Liver (tissue), 3 donors: ENCODE measurements at regions not wholly inside any gene's neighbourhood (a gene's known extent, or its start where the extent isn't known, plus 50 kb on each side); places are given as distances from the start of the nearest gene placed in this dataset.

Experiments
- TAF1 ChIP-seq: conservative IDR thresholded peaks from 2 replicates; pipeline ENCODE4 v1.6.1; 2016; ENCODE audit warnings: antibody characterized with exemption, mild to moderate bottlenecking
- TF ChIP-seq, protein P1 (sequence below): fragments of 150-350 bp; IDR thresholded peaks from 2 replicates; pipeline ENCODE4 v1.5.1; 2017; ENCODE audit warnings: improper control_type of control experiment, low read depth, low read length; ENCODE audit not compliant: missing input control
- TF ChIP-seq, protein P2 (sequence below): IDR thresholded peaks from 2 replicates; pipeline ENCODE4 v1.6.1; 2016; ENCODE audit warnings: antibody characterized with exemption, mild to moderate bottlenecking
- donor health status: healthy.
- donor health status: healthy.

DNA sequence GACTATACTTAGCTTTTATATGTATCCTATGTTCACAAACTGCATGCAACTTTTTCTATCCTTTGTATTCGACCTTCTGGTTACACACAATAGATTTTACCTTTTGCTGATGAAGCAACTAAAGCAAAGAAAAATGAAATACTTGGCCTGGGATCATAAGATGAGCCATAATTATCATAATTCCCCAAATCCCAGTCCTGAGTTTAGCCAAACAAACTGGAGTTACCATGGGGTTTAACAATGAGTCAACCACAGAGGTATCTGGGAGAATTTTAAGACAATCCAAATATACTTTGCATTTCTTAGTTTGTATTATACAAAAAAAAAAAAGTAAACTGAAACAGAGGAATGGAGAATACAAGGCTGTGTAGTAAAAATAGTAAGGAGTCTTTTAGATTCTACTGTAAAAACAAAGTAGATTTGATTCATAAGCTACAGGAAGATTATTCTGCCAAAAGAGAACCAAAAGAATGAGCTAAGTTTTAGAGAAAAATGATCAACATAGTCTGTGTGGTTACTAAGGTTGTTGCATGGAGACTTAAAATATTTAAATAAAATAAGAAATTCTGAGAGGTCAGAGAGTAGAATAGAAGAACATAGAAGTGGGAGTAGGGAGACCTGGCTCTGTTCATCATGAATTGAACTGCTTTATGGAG lies 60.4 kb upstream of the GORAB start:
- TF ChIP-seq, protein P1, sequence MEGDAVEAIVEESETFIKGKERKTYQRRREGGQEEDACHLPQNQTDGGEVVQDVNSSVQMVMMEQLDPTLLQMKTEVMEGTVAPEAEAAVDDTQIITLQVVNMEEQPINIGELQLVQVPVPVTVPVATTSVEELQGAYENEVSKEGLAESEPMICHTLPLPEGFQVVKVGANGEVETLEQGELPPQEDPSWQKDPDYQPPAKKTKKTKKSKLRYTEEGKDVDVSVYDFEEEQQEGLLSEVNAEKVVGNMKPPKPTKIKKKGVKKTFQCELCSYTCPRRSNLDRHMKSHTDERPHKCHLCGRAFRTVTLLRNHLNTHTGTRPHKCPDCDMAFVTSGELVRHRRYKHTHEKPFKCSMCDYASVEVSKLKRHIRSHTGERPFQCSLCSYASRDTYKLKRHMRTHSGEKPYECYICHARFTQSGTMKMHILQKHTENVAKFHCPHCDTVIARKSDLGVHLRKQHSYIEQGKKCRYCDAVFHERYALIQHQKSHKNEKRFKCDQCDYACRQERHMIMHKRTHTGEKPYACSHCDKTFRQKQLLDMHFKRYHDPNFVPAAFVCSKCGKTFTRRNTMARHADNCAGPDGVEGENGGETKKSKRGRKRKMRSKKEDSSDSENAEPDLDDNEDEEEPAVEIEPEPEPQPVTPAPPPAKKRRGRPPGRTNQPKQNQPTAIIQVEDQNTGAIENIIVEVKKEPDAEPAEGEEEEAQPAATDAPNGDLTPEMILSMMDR = no peak
- TF ChIP-seq TAF1 = no peak
- TF ChIP-seq, protein P2, sequence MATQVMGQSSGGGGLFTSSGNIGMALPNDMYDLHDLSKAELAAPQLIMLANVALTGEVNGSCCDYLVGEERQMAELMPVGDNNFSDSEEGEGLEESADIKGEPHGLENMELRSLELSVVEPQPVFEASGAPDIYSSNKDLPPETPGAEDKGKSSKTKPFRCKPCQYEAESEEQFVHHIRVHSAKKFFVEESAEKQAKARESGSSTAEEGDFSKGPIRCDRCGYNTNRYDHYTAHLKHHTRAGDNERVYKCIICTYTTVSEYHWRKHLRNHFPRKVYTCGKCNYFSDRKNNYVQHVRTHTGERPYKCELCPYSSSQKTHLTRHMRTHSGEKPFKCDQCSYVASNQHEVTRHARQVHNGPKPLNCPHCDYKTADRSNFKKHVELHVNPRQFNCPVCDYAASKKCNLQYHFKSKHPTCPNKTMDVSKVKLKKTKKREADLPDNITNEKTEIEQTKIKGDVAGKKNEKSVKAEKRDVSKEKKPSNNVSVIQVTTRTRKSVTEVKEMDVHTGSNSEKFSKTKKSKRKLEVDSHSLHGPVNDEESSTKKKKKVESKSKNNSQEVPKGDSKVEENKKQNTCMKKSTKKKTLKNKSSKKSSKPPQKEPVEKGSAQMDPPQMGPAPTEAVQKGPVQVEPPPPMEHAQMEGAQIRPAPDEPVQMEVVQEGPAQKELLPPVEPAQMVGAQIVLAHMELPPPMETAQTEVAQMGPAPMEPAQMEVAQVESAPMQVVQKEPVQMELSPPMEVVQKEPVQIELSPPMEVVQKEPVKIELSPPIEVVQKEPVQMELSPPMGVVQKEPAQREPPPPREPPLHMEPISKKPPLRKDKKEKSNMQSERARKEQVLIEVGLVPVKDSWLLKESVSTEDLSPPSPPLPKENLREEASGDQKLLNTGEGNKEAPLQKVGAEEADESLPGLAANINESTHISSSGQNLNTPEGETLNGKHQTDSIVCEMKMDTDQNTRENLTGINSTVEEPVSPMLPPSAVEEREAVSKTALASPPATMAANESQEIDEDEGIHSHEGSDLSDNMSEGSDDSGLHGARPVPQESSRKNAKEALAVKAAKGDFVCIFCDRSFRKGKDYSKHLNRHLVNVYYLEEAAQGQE = no peak
